Sigmoid colon (tissue), 4 donors: ENCODE measurements at regions not wholly inside any gene's neighbourhood (a gene's known extent, or its start where the extent isn't known, plus 50 kb on each side); places are given as distances from the start of the nearest gene placed in this dataset.

Experiments
- CTCF ChIP-seq, 4 experiments: fragments of 450-650 bp in 3 of 4; fragments of 200-600 bp in 1 of 4; IDR thresholded peaks; one replicate each; pipeline ENCODE4 v1.5.1; 2016 to 2019; ENCODE audit warnings: antibody characterized with exemption in 4 of 4, mild to moderate bottlenecking in 3 of 4, moderate library complexity in 2 of 4
- EP300 ChIP-seq, 4 donors: sonication (generic); formaldehyde crosslinking; IDR thresholded peaks; one replicate each; pipeline ENCODE4 v1.6.1; 2017; ENCODE audit warnings: antibody characterized with exemption in 4 of 4
- POLR2A ChIP-seq, 2 donors: fragments of 450-650 bp; IDR thresholded peaks; one replicate each; pipeline ENCODE4 v1.6.1; 2016; ENCODE audit warnings: antibody characterized with exemption in 2 of 2, mild to moderate bottlenecking in 2 of 2, moderate library complexity in 2 of 2
- POLR2AphosphoS5 ChIP-seq, 4 donors: sonication (generic); formaldehyde crosslinking; IDR thresholded peaks; one replicate each; pipeline ENCODE4 v1.6.1; 2017; ENCODE audit warnings: antibody characterized with exemption in 4 of 4

- TF ChIP-seq EP300 (IDR thresholded peaks at IDR 0.05) (no peak), POLR2A (IDR thresholded peaks at IDR 0.05) (no peak), CTCF (IDR thresholded peaks at IDR 0.05) (no peak), POLR2AphosphoS5 (IDR thresholded peaks at IDR 0.05) (no peak)
These were observed 650.4 kb downstream of the LTN1 start for GRCh38 chr21:28342212-28342810.
